HG03039 (cell line): ENCODE measurements at regions not wholly inside any gene's neighbourhood (a gene's known extent, or its start where the extent isn't known, plus 50 kb on each side); places are given as distances from the start of the nearest gene placed in this dataset.

Source experiments
- ATAC-seq: cut with Tn5 transposase; IDR thresholded peaks from one replicate; pipeline ENCODE4 v1.9.1; 2021; ENCODE audit warnings: mild to moderate bottlenecking, moderate library complexity; ENCODE audit not compliant: unreplicated experiment

GRCh38 chr18:77439888-77440287 is 190.2 kb downstream of the GALR1 start:
- ATAC-seq: no peak

- no peak for ATAC-seq
These were observed 192.7 kb downstream of the GALR1 start for GRCh38 chr18:77442393-77442792.

- no peak for ATAC-seq
These were observed 194.7 kb downstream of the GALR1 start for GRCh38 chr18:77444385-77444784.

- ATAC-seq: no peak
These were observed 198.4 kb downstream of the GALR1 start for GRCh38 chr18:77448046-77448445.

GRCh38 chr18:77455004-77455403 is 205.4 kb downstream of the GALR1 start:
- ATAC-seq: no peak

- ATAC-seq: no peak
These were observed 208.0 kb downstream of the GALR1 start for GRCh38 chr18:77457681-77458080.

GRCh38 chr18:77461062-77461688 is 211.5 kb downstream of the GALR1 start:
- no peak for ATAC-seq

- no peak for ATAC-seq
These were observed 215.3 kb downstream of the GALR1 start for GRCh38 chr18:77464917-77465316.

- no peak for ATAC-seq
These were observed 217.2 kb downstream of the GALR1 start for GRCh38 chr18:77466890-77467289.

GRCh38 chr18:77469131-77469530 is 219.5 kb downstream of the GALR1 start:
- no peak for ATAC-seq

- ATAC-seq: no peak
These were observed 221.1 kb downstream of the GALR1 start for GRCh38 chr18:77470569-77471413.

GRCh38 chr18:77472509-77472908 is 222.9 kb downstream of the GALR1 start:
- no peak for ATAC-seq

GRCh38 chr18:77478646-77479442 is 229.2 kb downstream of the GALR1 start:
- no peak for ATAC-seq

GRCh38 chr18:77481541-77481940 is 231.9 kb downstream of the GALR1 start:
- no peak for ATAC-seq

- ATAC-seq: no peak
These were observed 232.8 kb downstream of the GALR1 start for GRCh38 chr18:77482190-77483085.

GRCh38 chr18:77486985-77487384 is 237.3 kb downstream of the GALR1 start:
- ATAC-seq: no peak

GRCh38 chr18:77487951-77488740 is 238.5 kb downstream of the GALR1 start:
- no peak for ATAC-seq

GRCh38 chr18:77495079-77495478 is 245.4 kb downstream of the GALR1 start:
- ATAC-seq: no peak

- ATAC-seq: no peak
These were observed 246.5 kb downstream of the GALR1 start for GRCh38 chr18:77495982-77496690.
